Keratinocyte (primary cell): ENCODE measurements at regions not wholly inside any gene's neighbourhood (a gene's known extent, or its start where the extent isn't known, plus 50 kb on each side); places are given as distances from the start of the nearest gene placed in this dataset.

ENCODE experiments used
- DNase-seq: peaks from one replicate; pipeline ENCODE4 v3.0.0-alpha.2; 2011; ENCODE audit warnings: low read depth, missing footprints, low spot score
- FAIRE-seq: peaks from 2 replicates; lab custom pipeline; 2011; peaks lifted over from hg19 to GRCh38; lab: Jason Lieb, UNC
- H2AFZ ChIP-seq: 2 replicates; pipeline ENCODE4 v1.6.0; 2012; ENCODE audit warnings: low read length, control low read depth, inconsistent platforms; ENCODE audit not compliant: control insufficient read depth
- H3K27ac ChIP-seq: 2 replicates; pipeline ENCODE4 v1.5.1; 2011; ENCODE audit warnings: low read length; ENCODE audit not compliant: control insufficient read depth, insufficient read depth
- H3K27me3 ChIP-seq: 3 replicates; pipeline ENCODE4 v1.6.0; 2011; ENCODE audit warnings: low read length; ENCODE audit not compliant: control insufficient read depth, insufficient read depth; ENCODE audit errors: extremely low read depth
- H3K36me3 ChIP-seq, 2 experiments: 2 replicates in 1 of 2; 3 replicates in 1 of 2; pipeline ENCODE4 v1.5.1; 2011; ENCODE audit warnings: low read length in 2 of 2, mild to moderate bottlenecking in 1 of 2; ENCODE audit not compliant: control insufficient read depth in 2 of 2, insufficient read depth in 2 of 2; ENCODE audit errors: extremely low read depth in 1 of 2
- H3K4me1 ChIP-seq: 3 replicates; pipeline ENCODE4 v1.5.1; 2011; ENCODE audit warnings: low read length; ENCODE audit not compliant: control insufficient read depth, insufficient read depth; ENCODE audit errors: extremely low read depth
- H3K4me2 ChIP-seq: 3 replicates; pipeline ENCODE4 v1.6.0; 2011; ENCODE audit warnings: low read depth, low read length; ENCODE audit not compliant: control insufficient read depth, insufficient read depth; ENCODE audit errors: extremely low read depth
- H3K4me3 ChIP-seq, 3 experiments: fragments of 200-600 bp in 1 of 3; sonication (generic) in 1 of 3; 2 replicates in 2 of 3; 3 replicates in 1 of 3; pipeline ENCODE4 v1.5.1; 2011 to 2016; ENCODE audit warnings: low read length in 3 of 3, mild to moderate bottlenecking in 3 of 3, control low read depth in 2 of 3, inconsistent platforms in 1 of 3, low read depth in 1 of 3, mixed read lengths in 1 of 3, mixed run types in 1 of 3, moderate library complexity in 1 of 3; ENCODE audit not compliant: control insufficient read depth in 2 of 3, insufficient read depth in 2 of 3; ENCODE audit errors: extremely low read depth in 1 of 3
- H3K79me2 ChIP-seq: 2 replicates; pipeline ENCODE4 v1.6.0; 2012; ENCODE audit warnings: low read length; ENCODE audit not compliant: control insufficient read depth, insufficient read depth
- H3K9ac ChIP-seq: 3 replicates; pipeline ENCODE4 v1.6.0; 2011; ENCODE audit warnings: low read length; ENCODE audit not compliant: control insufficient read depth, insufficient read depth; ENCODE audit errors: extremely low read depth
- H3K9me1 ChIP-seq: 3 replicates; pipeline ENCODE4 v1.6.0; 2011; ENCODE audit warnings: low read length; ENCODE audit not compliant: control insufficient read depth, insufficient read depth; ENCODE audit errors: extremely low read depth
- H3K9me3 ChIP-seq: 2 replicates; pipeline ENCODE4 v1.5.1; 2012; ENCODE audit warnings: low read depth, low read length; ENCODE audit not compliant: control insufficient read depth
- H4K20me1 ChIP-seq: 3 replicates; pipeline ENCODE4 v1.6.0; 2011; ENCODE audit warnings: low read length; ENCODE audit not compliant: control insufficient read depth, insufficient read depth; ENCODE audit errors: extremely low read depth
- EZH2 ChIP-seq: IDR thresholded peaks from one replicate; pipeline ENCODE4 v1.6.1; 2012; ENCODE audit warnings: inconsistent platforms, mild to moderate bottlenecking, low read length, moderate library complexity
- dilution Hi-C: fragments of 300-500 bp; cut with MboI; formaldehyde crosslinking; loops from one replicate; pipeline ENCODE4 v1.7.0; 2020; ENCODE audit warnings: low sequenced_read_pairs; ENCODE audit not compliant: extremely low pct_ligation_motif_present
- TF ChIP-seq, protein P1 (sequence below), 3 experiments: IDR thresholded peaks in 1 of 3; conservative IDR thresholded peaks in 1 of 3; optimal IDR thresholded peaks in 1 of 3; 2 replicates in 2 of 3; 3 replicates in 1 of 3; pipeline versions ENCODE3 to v1.5.1; 2011; ENCODE audit warnings: low read length in 3 of 3, mild to moderate bottlenecking in 3 of 3, moderate library complexity in 2 of 3, control low read depth in 1 of 3, inconsistent platforms in 1 of 3; ENCODE audit not compliant: insufficient read depth in 2 of 3; ENCODE audit errors: extremely low read depth in 1 of 3

- no peaks in the 10 kb centered on the region for H4K20me1 ChIP-seq
- no peaks in the 10 kb centered on the region for H3K9me1 ChIP-seq
- H3K9me3 ChIP-seq: no peaks in the 10 kb centered on the region
- H3K4me3 ChIP-seq: no peak overlapping the region
- dilution Hi-C loops: no loop called here
- FAIRE-seq (no peak), DNase-seq (no peak)
- H3K36me3 ChIP-seq: no peaks in the 10 kb centered on the region
- H3K4me2 ChIP-seq: no peak overlapping the region
- no peaks in the 10 kb centered on the region for H3K79me2 ChIP-seq
- TF ChIP-seq, protein P1, sequence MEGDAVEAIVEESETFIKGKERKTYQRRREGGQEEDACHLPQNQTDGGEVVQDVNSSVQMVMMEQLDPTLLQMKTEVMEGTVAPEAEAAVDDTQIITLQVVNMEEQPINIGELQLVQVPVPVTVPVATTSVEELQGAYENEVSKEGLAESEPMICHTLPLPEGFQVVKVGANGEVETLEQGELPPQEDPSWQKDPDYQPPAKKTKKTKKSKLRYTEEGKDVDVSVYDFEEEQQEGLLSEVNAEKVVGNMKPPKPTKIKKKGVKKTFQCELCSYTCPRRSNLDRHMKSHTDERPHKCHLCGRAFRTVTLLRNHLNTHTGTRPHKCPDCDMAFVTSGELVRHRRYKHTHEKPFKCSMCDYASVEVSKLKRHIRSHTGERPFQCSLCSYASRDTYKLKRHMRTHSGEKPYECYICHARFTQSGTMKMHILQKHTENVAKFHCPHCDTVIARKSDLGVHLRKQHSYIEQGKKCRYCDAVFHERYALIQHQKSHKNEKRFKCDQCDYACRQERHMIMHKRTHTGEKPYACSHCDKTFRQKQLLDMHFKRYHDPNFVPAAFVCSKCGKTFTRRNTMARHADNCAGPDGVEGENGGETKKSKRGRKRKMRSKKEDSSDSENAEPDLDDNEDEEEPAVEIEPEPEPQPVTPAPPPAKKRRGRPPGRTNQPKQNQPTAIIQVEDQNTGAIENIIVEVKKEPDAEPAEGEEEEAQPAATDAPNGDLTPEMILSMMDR (optimal IDR thresholded peaks at IDR 0.05 in 1 of 3, IDR thresholded peaks at IDR 0.05 in 1 of 3, conservative IDR thresholded peaks at IDR 0.05 in 1 of 3; ENCODE audit: extremely low read depth in 1 of 3, insufficient read depth in 2 of 3, low read length in 3 of 3): no peak
- TF ChIP-seq EZH2: no peak
- no peaks in the 10 kb centered on the region for H3K27me3 ChIP-seq
- H2AFZ ChIP-seq: no peak overlapping the region
- no peak overlapping the region for H3K9ac ChIP-seq
- no peak overlapping the region for H3K27ac ChIP-seq
- H3K4me1 ChIP-seq: no peaks in the 10 kb centered on the region
Observed at GRCh38 chr3:117408811-117409210, 699.2 kb downstream of the TUSC7 start.

DNA sequence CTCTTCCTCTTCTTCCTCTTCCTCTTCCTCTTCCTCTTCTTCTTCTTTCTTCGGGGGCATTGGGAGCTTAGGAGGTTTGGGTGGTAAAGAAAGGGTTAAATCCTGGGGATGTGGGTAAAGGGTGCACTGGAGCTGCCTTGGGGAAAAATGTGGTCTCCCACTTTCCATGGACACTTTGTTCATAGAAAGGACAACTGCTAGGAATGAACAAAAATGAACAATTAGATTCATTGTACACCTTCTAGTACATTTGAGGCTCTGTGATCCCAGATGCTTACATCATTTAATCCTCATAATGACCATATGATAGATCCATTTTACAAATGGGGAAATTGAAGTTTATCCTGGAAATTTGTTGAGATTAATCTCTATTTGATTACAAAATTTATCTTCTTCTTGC, 699.7 kb downstream of the TUSC7 start:
- Histone ChIP-seq H3K4me2 (no peak overlapping the region), H2AFZ (no peak overlapping the region), H3K79me2 (no peaks in the 10 kb centered on the region), H3K27ac (no peak overlapping the region), H3K4me1 (no peaks in the 10 kb centered on the region), H3K9ac (no peak overlapping the region), H3K4me3 (no peak overlapping the region), H3K27me3 (no peaks in the 10 kb centered on the region), H3K9me1 (no peaks in the 10 kb centered on the region), H3K9me3 (no peaks in the 10 kb centered on the region), H4K20me1 (no peaks in the 10 kb centered on the region), H3K36me3 (no peaks in the 10 kb centered on the region)
- no peak for FAIRE-seq
- no peak for DNase-seq
- TF ChIP-seq, protein P1 (optimal IDR thresholded peaks at IDR 0.05 in 1 of 3, IDR thresholded peaks at IDR 0.05 in 1 of 3, conservative IDR thresholded peaks at IDR 0.05 in 1 of 3; ENCODE audit: extremely low read depth in 1 of 3, insufficient read depth in 2 of 3, low read length in 3 of 3): no peak
- TF ChIP-seq EZH2: no peak
- dilution Hi-C loops: no loop called here
